OCI-LY1 (cell line): ENCODE measurements at regions not wholly inside any gene's neighbourhood (a gene's known extent, or its start where the extent isn't known, plus 50 kb on each side); places are given as distances from the start of the nearest gene placed in this dataset.

ENCODE experiments used
- H2AFZ ChIP-seq: fragments of 200-600 bp; sonication (generic), shearing (Covaris generic); 2 replicates; pipeline ENCODE4 v1.6.0; 2014; ENCODE audit warnings: antibody characterized with exemption, mild to moderate bottlenecking, low read length
- H3F3A ChIP-seq: fragments of 200-600 bp; sonication (generic), shearing (Covaris generic); 2 replicates; pipeline ENCODE4 v1.6.0; 2014; ENCODE audit warnings: mild to moderate bottlenecking, antibody characterized with exemption, low read length, moderate library complexity; ENCODE audit not compliant: insufficient read depth
- H3K27ac ChIP-seq: fragments of 200-600 bp; sonication (generic); 2 replicates; pipeline ENCODE4 v1.5.1; 2014; ENCODE audit warnings: low read length, mixed run types, mild to moderate bottlenecking, low read depth; ENCODE audit not compliant: poor library complexity, severe bottlenecking
- H3K27me3 ChIP-seq: fragments of 200-600 bp; sonication (generic); 2 replicates; pipeline ENCODE4 v1.6.0; 2014; ENCODE audit warnings: antibody characterized with exemption, mild to moderate bottlenecking, low read length, moderate library complexity; ENCODE audit not compliant: insufficient read depth
- H3K36me3 ChIP-seq: fragments of 200-600 bp; sonication (generic); 2 replicates; pipeline ENCODE4 v1.6.1; 2014; ENCODE audit warnings: mild to moderate bottlenecking, antibody characterized with exemption, low read length, moderate library complexity, mixed read lengths; ENCODE audit not compliant: insufficient read depth
- H3K4me1 ChIP-seq: fragments of 200-600 bp; sonication (generic); 2 replicates; pipeline ENCODE4 v1.5.1; 2014; ENCODE audit warnings: mild to moderate bottlenecking, low read length, moderate library complexity; ENCODE audit not compliant: insufficient read depth, severe bottlenecking
- H3K4me2 ChIP-seq: fragments of 200-600 bp; sonication (generic), shearing (Covaris generic); 2 replicates; pipeline ENCODE4 v1.6.1; 2014; ENCODE audit warnings: low read length
- H3K4me3 ChIP-seq: fragments of 200-600 bp; sonication (generic); 2 replicates; pipeline ENCODE4 v1.5.1; 2014; ENCODE audit warnings: low read length, low read depth, mild to moderate bottlenecking, mixed read lengths; ENCODE audit not compliant: poor library complexity, severe bottlenecking
- H3K79me2 ChIP-seq: fragments of 200-600 bp; shearing (Covaris generic); 2 replicates; pipeline ENCODE4 v1.6.1; 2016; ENCODE audit warnings: mixed run types, low read length, mixed read lengths; ENCODE audit not compliant: insufficient read depth
- H3K9ac ChIP-seq: fragments of 200-600 bp; sonication (generic), shearing (Covaris generic); 2 replicates; pipeline ENCODE4 v1.6.1; 2014; ENCODE audit warnings: mild to moderate bottlenecking, low read length, mixed read lengths
- H3K9me2 ChIP-seq: fragments of 200-600 bp; sonication (generic), shearing (Covaris generic); 2 replicates; pipeline ENCODE4 v1.6.1; 2014; ENCODE audit warnings: low read depth, mild to moderate bottlenecking, low read length, mixed read lengths
- H3K9me3 ChIP-seq: fragments of 200-600 bp; shearing (Covaris generic); 2 replicates; pipeline ENCODE4 v1.6.1; 2014; ENCODE audit warnings: low read length, mixed read lengths
- H4K20me1 ChIP-seq: fragments of 200-600 bp; sonication (generic), shearing (Covaris generic); 2 replicates; pipeline ENCODE4 v1.6.0; 2016; ENCODE audit warnings: mild to moderate bottlenecking, low read length; ENCODE audit not compliant: insufficient read depth
- CTCF ChIP-seq: fragments of 200-600 bp; sonication (generic), shearing (Covaris generic); IDR thresholded peaks from 2 replicates; pipeline ENCODE4 v1.5.1; 2017; ENCODE audit warnings: mild to moderate bottlenecking, antibody characterized with exemption, low read length, moderate library complexity, mixed read lengths
- EZH2 ChIP-seq: fragments of 200-600 bp; sonication (generic), shearing (Covaris generic); IDR thresholded peaks from 2 replicates; pipeline ENCODE4 v1.8.0; 2017; ENCODE audit warnings: borderline replicate concordance, mixed run types, mild to moderate bottlenecking, antibody characterized with exemption, low read length, moderate library complexity, mixed read lengths

- Histone ChIP-seq H3K36me3 (no peaks in the 10 kb centered on the region), H3K4me1 (no peaks in the 10 kb centered on the region), H4K20me1 (no peaks in the 10 kb centered on the region), H3K4me2 (no peak overlapping the region), H3K9me3 (no peaks in the 10 kb centered on the region), H3K4me3 (no peak overlapping the region), H3K27me3 (no peaks in the 10 kb centered on the region), H3K27ac (no peak overlapping the region), H2AFZ (no peak overlapping the region), H3F3A (no peaks in the 10 kb centered on the region), H3K9me2 (no peaks in the 10 kb centered on the region), H3K79me2 (no peaks in the 10 kb centered on the region), H3K9ac (no peak overlapping the region)
- no peak for TF ChIP-seq EZH2
- no peak for TF ChIP-seq CTCF
These were observed 268.9 kb downstream of the HIVEP2 start for GRCh38 chr6:142676027-142676443.

GRCh38 chr6:142676647-142677192 lies 268.3 kb downstream of the HIVEP2 start:
- Histone ChIP-seq H3F3A (no peaks in the 10 kb centered on the region), H3K27ac (no peak overlapping the region), H3K4me1 (no peaks in the 10 kb centered on the region), H3K4me2 (no peak overlapping the region), H3K9me2 (no peaks in the 10 kb centered on the region), H3K9ac (no peak overlapping the region), H3K36me3 (no peaks in the 10 kb centered on the region), H3K4me3 (no peak overlapping the region), H3K9me3 (no peaks in the 10 kb centered on the region), H3K79me2 (no peaks in the 10 kb centered on the region), H3K27me3 (no peaks in the 10 kb centered on the region), H2AFZ (no peak overlapping the region), H4K20me1 (no peaks in the 10 kb centered on the region)
- TF ChIP-seq EZH2 (no peak), CTCF (no peak)

GRCh38 chr6:142679907-142680700 lies 264.9 kb downstream of the HIVEP2 start:
- H3K4me3 ChIP-seq, result no peak overlapping the region
- H3K4me1 ChIP-seq, result no peaks in the 10 kb centered on the region
- H3K9me3 ChIP-seq, result no peaks in the 10 kb centered on the region
- no peaks in the 10 kb centered on the region for H3K9me2 ChIP-seq
- TF ChIP-seq CTCF, result no peak
- TF ChIP-seq EZH2, result no peak
- H4K20me1 ChIP-seq, result no peaks in the 10 kb centered on the region
- no peaks in the 10 kb centered on the region for H3F3A ChIP-seq
- no peak overlapping the region for H3K9ac ChIP-seq
- no peaks in the 10 kb centered on the region for H3K79me2 ChIP-seq
- no peaks in the 10 kb centered on the region for H3K27me3 ChIP-seq
- no peak overlapping the region for H3K4me2 ChIP-seq
- H2AFZ ChIP-seq, result no peak overlapping the region
- H3K36me3 ChIP-seq, result no peaks in the 10 kb centered on the region
- no peak overlapping the region for H3K27ac ChIP-seq
